ENCODE measurements at regions not wholly inside any gene's neighbourhood (a gene's known extent, or its start where the extent isn't known, plus 50 kb on each side); places are given as distances from the start of the nearest gene placed in this dataset.
"Not testable (repeated sequence)": the region's sequence is repeated elsewhere in the genome, so short reads cannot be mapped to it uniquely, and the experiment has no call there.

GRCh38 chr13:65378943-65379519 lies 1851.1 kb downstream of the PCDH9 start:
- no peak for DNase-seq

GRCh38 chr13:65378484-65378883 lies 1851.7 kb downstream of the PCDH9 start:
- no peak overlapping the region for H3K4me3 Mint-ChIP-seq
- H3K27ac Mint-ChIP-seq, result no peak overlapping the region
- DNase-seq (no peak), ATAC-seq (replicated peaks) (no peak)
- H3K4me1 Mint-ChIP-seq, result no peaks in the 10 kb centered on the region
- H3K27me3 Mint-ChIP-seq, result no peaks in the 10 kb centered on the region
- H3K9me3 Mint-ChIP-seq, result peaks cover 8 to 13% of the 10 kb centered on the region in 2 donors
- peaks cover 0 to 1% of the 10 kb centered on the region in 2 donors for H3K36me3 Mint-ChIP-seq

More at GRCh38 chr13:65378943-65379519, 1851.1 kb downstream of the PCDH9 start:
- Mint-ChIP-seq H3K27me3 (no peaks in the 10 kb centered on the region), H3K4me1 (no peaks in the 10 kb centered on the region), H3K4me3 (no peak overlapping the region), H3K9me3 (peaks cover 8 to 13% of the 10 kb centered on the region in 2 donors), H3K36me3 (peaks cover 0 to 1% of the 10 kb centered on the region in 2 donors), H3K27ac (no peak overlapping the region)
- no peak for ATAC-seq (replicated peaks)

- Mint-ChIP-seq H3K27ac (no peak overlapping the region), H3K27me3 (no peaks in the 10 kb centered on the region), H3K36me3 (no peaks in the 10 kb centered on the region), H3K9me3 (peaks cover 0 to 6% of the 10 kb centered on the region in 2 donors), H3K4me3 (no peak overlapping the region), H3K4me1 (no peaks in the 10 kb centered on the region)
- DNase-seq, result no peak
- no peak for ATAC-seq (replicated peaks)
Observed at GRCh38 chr13:65368832-65369231, 1861.3 kb downstream of the PCDH9 start.

GRCh38 chr13:65353951-65354350 lies 1876.2 kb downstream of the PCDH9 start:
- H3K9me3 Mint-ChIP-seq, result peaks cover 6 to 9% of the 10 kb centered on the region in 2 donors
- no peak for DNase-seq
- H3K27ac Mint-ChIP-seq, result no peak overlapping the region
- H3K4me1 Mint-ChIP-seq, result no peaks in the 10 kb centered on the region
- ATAC-seq (replicated peaks), result no peak
- no peaks in the 10 kb centered on the region for H3K36me3 Mint-ChIP-seq
- H3K27me3 Mint-ChIP-seq, result no peaks in the 10 kb centered on the region
- H3K4me3 Mint-ChIP-seq, result no peak overlapping the region

- DNase-seq; H3K4me1 Mint-ChIP-seq; H3K27me3 Mint-ChIP-seq; H3K9me3 Mint-ChIP-seq; H3K27ac Mint-ChIP-seq; H3K4me3 Mint-ChIP-seq; H3K36me3 Mint-ChIP-seq; ATAC-seq (replicated peaks): not testable (repeated sequence)
Observed at GRCh38 chr13:65353150-65353549, 1877.0 kb downstream of the PCDH9 start.

- no peak for ATAC-seq (replicated peaks)
- H3K4me1 Mint-ChIP-seq, result no peaks in the 10 kb centered on the region
- H3K4me3 Mint-ChIP-seq, result no peak overlapping the region
- no peaks in the 10 kb centered on the region for H3K27me3 Mint-ChIP-seq
- no peak overlapping the region for H3K27ac Mint-ChIP-seq
- H3K36me3 Mint-ChIP-seq, result no peaks in the 10 kb centered on the region
- no peak for DNase-seq
- peaks cover 3 to 7% of the 10 kb centered on the region in 2 donors for H3K9me3 Mint-ChIP-seq
Observed at GRCh38 chr13:65347420-65348030, 1882.6 kb downstream of the PCDH9 start.

GRCh38 chr13:65343898-65344663 lies 1886.1 kb downstream of the PCDH9 start:
- no peak for DNase-seq
- no peak overlapping the region for H3K4me3 Mint-ChIP-seq
- no peaks in the 10 kb centered on the region for H3K4me1 Mint-ChIP-seq
- H3K9me3 Mint-ChIP-seq, result peaks cover 0 to 5% of the 10 kb centered on the region in 2 donors
- no peaks in the 10 kb centered on the region for H3K27me3 Mint-ChIP-seq
- no peaks in the 10 kb centered on the region for H3K36me3 Mint-ChIP-seq
- H3K27ac Mint-ChIP-seq, result no peak overlapping the region
- ATAC-seq (replicated peaks), result no peak

- Mint-ChIP-seq H3K9me3 (peaks cover 0 to 5% of the 10 kb centered on the region in 2 donors), H3K36me3 (no peaks in the 10 kb centered on the region), H3K4me3 (no peak overlapping the region), H3K27ac (no peak overlapping the region), H3K27me3 (no peaks in the 10 kb centered on the region), H3K4me1 (no peaks in the 10 kb centered on the region)
- DNase-seq (no peak), ATAC-seq (replicated peaks) (no peak)
Observed at GRCh38 chr13:65342541-65343337, 1887.4 kb downstream of the PCDH9 start.

GRCh38 chr13:65339241-65339640 lies 1890.9 kb downstream of the PCDH9 start:
- no peaks in the 10 kb centered on the region for H3K4me1 Mint-ChIP-seq
- no peaks in the 10 kb centered on the region for H3K27me3 Mint-ChIP-seq
- H3K4me3 Mint-ChIP-seq, result no peak overlapping the region
- no peaks in the 10 kb centered on the region for H3K36me3 Mint-ChIP-seq
- H3K27ac Mint-ChIP-seq, result no peak overlapping the region
- H3K9me3 Mint-ChIP-seq, result no peaks in the 10 kb centered on the region
- ATAC-seq (replicated peaks) (no peak), DNase-seq (no peak)

GRCh38 chr13:65336916-65337315 lies 1893.2 kb downstream of the PCDH9 start:
- no peaks in the 10 kb centered on the region for H3K4me1 Mint-ChIP-seq
- no peaks in the 10 kb centered on the region for H3K27me3 Mint-ChIP-seq
- no peak overlapping the region for H3K27ac Mint-ChIP-seq
- ATAC-seq (replicated peaks), result no peak
- no peak overlapping the region for H3K4me3 Mint-ChIP-seq
- DNase-seq, result no peak
- H3K9me3 Mint-ChIP-seq, result no peaks in the 10 kb centered on the region
- H3K36me3 Mint-ChIP-seq, result no peaks in the 10 kb centered on the region

GRCh38 chr13:65336087-65336749 lies 1893.9 kb downstream of the PCDH9 start:
- DNase-seq (no peak), ATAC-seq (replicated peaks) (no peak)
- Mint-ChIP-seq H3K27ac (no peak overlapping the region), H3K36me3 (no peaks in the 10 kb centered on the region), H3K9me3 (no peaks in the 10 kb centered on the region), H3K4me1 (no peaks in the 10 kb centered on the region), H3K4me3 (no peak overlapping the region), H3K27me3 (no peaks in the 10 kb centered on the region)

GRCh38 chr13:65330691-65331090 lies 1899.4 kb downstream of the PCDH9 start:
- no peak overlapping the region for H3K4me3 Mint-ChIP-seq
- H3K36me3 Mint-ChIP-seq, result no peaks in the 10 kb centered on the region
- DNase-seq (no peak), ATAC-seq (replicated peaks) (no peak)
- H3K4me1 Mint-ChIP-seq, result no peaks in the 10 kb centered on the region
- no peak overlapping the region for H3K27ac Mint-ChIP-seq
- H3K9me3 Mint-ChIP-seq, result no peaks in the 10 kb centered on the region
- H3K27me3 Mint-ChIP-seq, result no peaks in the 10 kb centered on the region

- no peak for DNase-seq
- H3K36me3 Mint-ChIP-seq, result no peaks in the 10 kb centered on the region
- H3K4me1 Mint-ChIP-seq, result no peaks in the 10 kb centered on the region
- no peak overlapping the region for H3K27ac Mint-ChIP-seq
- no peak for ATAC-seq (replicated peaks)
- H3K9me3 Mint-ChIP-seq, result no peaks in the 10 kb centered on the region
- H3K27me3 Mint-ChIP-seq, result no peaks in the 10 kb centered on the region
- no peak overlapping the region for H3K4me3 Mint-ChIP-seq
Observed at GRCh38 chr13:65330287-65330686, 1899.8 kb downstream of the PCDH9 start.

GRCh38 chr13:65323192-65323591 lies 1906.9 kb downstream of the PCDH9 start:
- not testable (repeated sequence) for H3K27ac Mint-ChIP-seq; ATAC-seq (replicated peaks); H3K4me1 Mint-ChIP-seq; H3K27me3 Mint-ChIP-seq; H3K9me3 Mint-ChIP-seq; DNase-seq; H3K36me3 Mint-ChIP-seq; H3K4me3 Mint-ChIP-seq
